Upper lobe of left lung (tissue), 6 donors: ENCODE measurements at regions not wholly inside any gene's neighbourhood (a gene's known extent, or its start where the extent isn't known, plus 50 kb on each side); places are given as distances from the start of the nearest gene placed in this dataset.

Experiments used
- ATAC-seq, 2 donors: fragments of 200-7000 bp; cut with Tn5 transposase; one replicate each; pipeline ENCODE4 v1.9.1; 2022; ENCODE audit warnings: mild to moderate bottlenecking in 2 of 2, moderate library complexity in 2 of 2; ENCODE audit not compliant: low FRiP score in 2 of 2
- DNase-seq, 2 donors: peaks; one replicate each; pipeline ENCODE4 v3.0.0-alpha.2; 2019 to 2020
- H3K27ac ChIP-seq, 4 donors: fragments of 200-600 bp; sonication (generic); one replicate each; pipeline ENCODE4 v1.5.1; 2016 to 2019
- H3K27me3 ChIP-seq, 4 donors: fragments of 200-600 bp; sonication (generic); one replicate each; pipeline ENCODE4 v1.5.1; 2017 to 2019
- H3K36me3 ChIP-seq, 4 donors: fragments of 200-600 bp; sonication (generic); one replicate each; pipeline ENCODE4 v1.5.1; 2016 to 2019
- H3K4me1 ChIP-seq, 4 donors: fragments of 200-600 bp; sonication (generic); one replicate each; pipeline ENCODE4 v1.5.1; 2018 to 2019
- H3K4me3 ChIP-seq, 4 donors: fragments of 200-600 bp; sonication (generic); one replicate each; pipeline ENCODE4 v1.5.1; 2017 to 2019; ENCODE audit warnings: mild to moderate bottlenecking in 2 of 4, moderate library complexity in 1 of 4
- H3K9me3 ChIP-seq, 4 donors: fragments of 200-600 bp; sonication (generic); one replicate each; pipeline ENCODE4 v1.5.1; 2018 to 2019
- CTCF ChIP-seq, 6 experiments: fragments of 450-650 bp in 4 of 6; fragments of 200-600 bp in 2 of 6; sonication (generic) in 2 of 6; IDR thresholded peaks; one replicate each; pipeline ENCODE4 v1.5.1; 2016 to 2019; ENCODE audit warnings: antibody characterized with exemption in 6 of 6
- EP300 ChIP-seq, 4 donors: sonication (generic); formaldehyde crosslinking; IDR thresholded peaks; one replicate each; pipeline ENCODE4 v1.5.1; 2017; ENCODE audit warnings: antibody characterized with exemption in 4 of 4, control low read depth in 2 of 4
- POLR2A ChIP-seq, 4 donors: fragments of 450-650 bp; IDR thresholded peaks; one replicate each; pipeline ENCODE4 v1.5.1; 2016 to 2017; ENCODE audit warnings: antibody characterized with exemption in 4 of 4, mild to moderate bottlenecking in 2 of 4
- POLR2AphosphoS5 ChIP-seq, 2 donors: sonication (generic); formaldehyde crosslinking; IDR thresholded peaks; one replicate each; pipeline ENCODE4 v1.5.1; 2017; ENCODE audit warnings: antibody characterized with exemption in 2 of 2
- WGBS, 2 donors: methylation state at CpG; one replicate each; pipeline ENCODE4 v1.1.5; 2017 to 2018; 5-methylcytosine and 5-hydroxymethylcytosine counted together
- donor health status: DM: no; HTN: no; CAD: no; lungs with moderate emphysema.
- donor health status: DM: no; HTN: yes; CAD: no; lungs with severe emphysema.

- TF ChIP-seq CTCF (IDR thresholded peaks at IDR 0.05), result no peak
- no peak for TF ChIP-seq EP300 (IDR thresholded peaks at IDR 0.05)
- H3K27ac ChIP-seq, result peak overlapping the region in 1 of 4 donors; percentile 60
- no peak for ATAC-seq
- no peaks in the 10 kb centered on the region for H3K9me3 ChIP-seq
- 22 to 29% methylated on average over 8 to 11 of the region's 11 CpGs for WGBS, 2 donors
- H3K36me3 ChIP-seq, result no peaks in the 10 kb centered on the region
- H3K4me3 ChIP-seq, result no peak overlapping the region
- H3K4me1 ChIP-seq, result peaks cover 0 to 13% (median 10%) of the 10 kb centered on the region in 4 donors
- no peak for DNase-seq
- H3K27me3 ChIP-seq, result no peaks in the 10 kb centered on the region
Observed at GRCh38 chr16:86048221-86048620, 149.3 kb downstream of the IRF8 start.

- no peaks in the 10 kb centered on the region for H3K27me3 ChIP-seq
- TF ChIP-seq EP300 (IDR thresholded peaks at IDR 0.05) (no peak), CTCF (IDR thresholded peaks at IDR 0.05) (no peak), POLR2AphosphoS5 (IDR thresholded peaks at IDR 0.05) (no peak), POLR2A (IDR thresholded peaks at IDR 0.05) (no peak)
Observed at GRCh38 chr16:86048882-86049585, 150.1 kb downstream of the IRF8 start.

GRCh38 chr16:86049641-86050040 lies 150.7 kb downstream of the IRF8 start:
- H3K4me1 ChIP-seq, result peaks cover 0 to 13% (median 10%) of the 10 kb centered on the region in 4 donors
- H3K27ac ChIP-seq, result no peak overlapping the region
- H3K36me3 ChIP-seq, result no peaks in the 10 kb centered on the region
- no peaks in the 10 kb centered on the region for H3K27me3 ChIP-seq
- TF ChIP-seq EP300 (IDR thresholded peaks at IDR 0.05) (no peak), POLR2A (IDR thresholded peaks at IDR 0.05) (no peak), CTCF (IDR thresholded peaks at IDR 0.05) (no peak), POLR2AphosphoS5 (IDR thresholded peaks at IDR 0.05) (no peak)
- H3K4me3 ChIP-seq, result no peak overlapping the region
- 83 to 86% methylated on average over 9 to 10 of the region's 10 CpGs for WGBS, 2 donors
- H3K9me3 ChIP-seq, result no peaks in the 10 kb centered on the region
- DNase-seq, result no peak
- ATAC-seq, result no peak

More at GRCh38 chr16:86048882-86049585, 150.1 kb downstream of the IRF8 start:
- H3K4me1 ChIP-seq, result peaks cover 0 to 13% (median 10%) of the 10 kb centered on the region in 4 donors
- peak overlapping the region in 2 of 4 donors; percentile 32 to 60 for H3K27ac ChIP-seq
- H3K9me3 ChIP-seq, result no peaks in the 10 kb centered on the region
- DNase-seq, result no peak
- ATAC-seq, result no peak
- no peaks in the 10 kb centered on the region for H3K36me3 ChIP-seq
- no peak overlapping the region for H3K4me3 ChIP-seq
- 63 to 74% methylated on average over 6 to 10 of the region's 11 CpGs for WGBS, 2 donors

- H3K27ac ChIP-seq, result no peak overlapping the region
- no peak for ATAC-seq
- WGBS, 2 donors, result 82% methylated on average over 8 of the region's 8 CpGs
- peaks cover 0 to 13% (median 10%) of the 10 kb centered on the region in 4 donors for H3K4me1 ChIP-seq
- no peaks in the 10 kb centered on the region for H3K36me3 ChIP-seq
- no peaks in the 10 kb centered on the region for H3K27me3 ChIP-seq
- H3K9me3 ChIP-seq, result no peaks in the 10 kb centered on the region
- DNase-seq, result no peak
- H3K4me3 ChIP-seq, result no peak overlapping the region
- TF ChIP-seq POLR2A (IDR thresholded peaks at IDR 0.05), result no peak
- no peak for TF ChIP-seq EP300 (IDR thresholded peaks at IDR 0.05)
- no peak for TF ChIP-seq POLR2AphosphoS5 (IDR thresholded peaks at IDR 0.05)
Observed at GRCh38 chr16:86050111-86050510, 151.1 kb downstream of the IRF8 start.

- ATAC-seq (no peak), DNase-seq (no peak)
- peak overlapping the region in 2 of 4 donors; percentile 51 to 68 for H3K27ac ChIP-seq
- peaks cover 0 to 13% (median 10%) of the 10 kb centered on the region in 4 donors for H3K4me1 ChIP-seq
- H3K27me3 ChIP-seq, result no peaks in the 10 kb centered on the region
- WGBS, 2 donors, result 85 to 86% methylated on average over 15 to 18 of the region's 18 CpGs
- H3K4me3 ChIP-seq, result no peak overlapping the region
- TF ChIP-seq CTCF (IDR thresholded peaks at IDR 0.05) (no peak), POLR2AphosphoS5 (IDR thresholded peaks at IDR 0.05) (no peak), POLR2A (IDR thresholded peaks at IDR 0.05) (no peak), EP300 (IDR thresholded peaks at IDR 0.05) (no peak)
- H3K9me3 ChIP-seq, result no peaks in the 10 kb centered on the region
- H3K36me3 ChIP-seq, result no peaks in the 10 kb centered on the region
Observed at GRCh38 chr16:86050591-86051367, 151.8 kb downstream of the IRF8 start.
